DMS153 (cell line): ENCODE measurements at regions not wholly inside any gene's neighbourhood (a gene's known extent, or its start where the extent isn't known, plus 50 kb on each side); places are given as distances from the start of the nearest gene placed in this dataset.
"Not testable (repeated sequence)": the region's sequence is repeated elsewhere in the genome, so short reads cannot be mapped to it uniquely, and the experiment has no call there.

Experiments
- DNase-seq: peaks from one replicate; lab custom pipeline; 2025; lab: John Stamatoyannopoulos, UW

DNA sequence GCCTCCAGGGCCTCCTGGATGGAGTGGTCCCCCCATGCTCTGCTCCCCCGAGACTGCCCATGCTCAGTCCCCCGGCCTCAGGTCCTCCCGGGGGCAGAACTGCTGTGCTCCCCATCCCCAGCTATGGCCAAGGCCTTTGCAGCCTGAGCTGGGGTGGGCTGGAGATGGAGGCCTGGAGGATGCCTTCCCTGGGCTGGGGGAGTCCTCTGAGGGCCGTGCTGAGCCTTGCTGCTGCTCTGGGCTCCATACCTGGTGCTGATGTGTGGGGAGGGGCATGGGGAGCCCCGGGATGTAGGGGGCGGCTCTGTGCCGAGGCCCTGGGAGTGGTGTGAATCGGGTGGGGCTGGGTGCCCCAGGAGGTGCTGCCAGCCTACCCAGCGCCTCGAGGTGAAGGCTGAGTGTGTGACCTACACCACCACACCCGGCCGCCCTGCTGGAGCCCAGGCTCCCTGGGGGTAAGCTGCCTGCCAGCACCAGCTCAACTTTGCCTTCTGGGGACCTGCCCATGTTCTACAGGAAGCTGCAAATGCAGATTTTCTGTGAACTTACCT lies 109.5 kb downstream of the UNCX start:
- DNase-seq, result no peak

DNA sequence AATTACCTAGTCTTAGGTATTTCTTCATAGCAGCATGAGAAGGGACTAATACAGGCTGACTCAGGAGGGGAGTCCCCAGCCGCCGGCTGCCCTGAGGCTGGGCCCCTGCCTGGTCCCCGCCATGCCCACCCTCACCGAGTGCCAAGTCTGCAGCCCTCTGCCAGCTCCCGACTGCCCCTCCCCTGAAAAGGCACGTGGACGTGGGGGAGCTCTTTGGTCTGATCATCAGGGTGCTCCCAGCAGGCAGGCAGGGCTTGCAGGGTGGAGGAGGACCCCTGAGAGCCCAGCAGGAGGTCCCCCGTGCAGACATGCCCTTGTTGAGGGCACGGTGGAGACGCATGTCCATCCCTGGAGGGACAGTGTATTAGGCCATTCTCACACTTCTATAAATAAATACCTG lies 110.9 kb downstream of the UNCX start:
- no peak for DNase-seq

DNA sequence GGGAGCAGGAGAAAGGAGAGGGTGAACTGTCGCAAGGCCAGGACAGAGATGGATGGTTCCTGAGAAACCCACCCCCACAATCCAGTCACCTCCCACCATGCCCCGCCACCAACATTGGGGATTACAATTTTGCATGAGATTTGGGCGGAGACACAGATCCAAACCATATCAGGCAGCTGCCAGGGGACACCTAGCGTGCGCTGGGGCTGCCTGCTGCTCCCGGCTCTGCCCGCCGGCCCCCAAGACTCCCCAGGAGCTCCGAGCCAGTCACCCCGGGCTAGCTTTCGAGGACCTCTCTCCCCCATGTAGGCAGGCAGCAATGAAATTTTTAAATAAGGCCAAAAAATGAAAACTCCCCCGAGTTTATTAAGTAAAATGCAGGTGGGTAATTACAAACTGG lies 111.7 kb downstream of the UNCX start:
- DNase-seq, result no peak

DNA sequence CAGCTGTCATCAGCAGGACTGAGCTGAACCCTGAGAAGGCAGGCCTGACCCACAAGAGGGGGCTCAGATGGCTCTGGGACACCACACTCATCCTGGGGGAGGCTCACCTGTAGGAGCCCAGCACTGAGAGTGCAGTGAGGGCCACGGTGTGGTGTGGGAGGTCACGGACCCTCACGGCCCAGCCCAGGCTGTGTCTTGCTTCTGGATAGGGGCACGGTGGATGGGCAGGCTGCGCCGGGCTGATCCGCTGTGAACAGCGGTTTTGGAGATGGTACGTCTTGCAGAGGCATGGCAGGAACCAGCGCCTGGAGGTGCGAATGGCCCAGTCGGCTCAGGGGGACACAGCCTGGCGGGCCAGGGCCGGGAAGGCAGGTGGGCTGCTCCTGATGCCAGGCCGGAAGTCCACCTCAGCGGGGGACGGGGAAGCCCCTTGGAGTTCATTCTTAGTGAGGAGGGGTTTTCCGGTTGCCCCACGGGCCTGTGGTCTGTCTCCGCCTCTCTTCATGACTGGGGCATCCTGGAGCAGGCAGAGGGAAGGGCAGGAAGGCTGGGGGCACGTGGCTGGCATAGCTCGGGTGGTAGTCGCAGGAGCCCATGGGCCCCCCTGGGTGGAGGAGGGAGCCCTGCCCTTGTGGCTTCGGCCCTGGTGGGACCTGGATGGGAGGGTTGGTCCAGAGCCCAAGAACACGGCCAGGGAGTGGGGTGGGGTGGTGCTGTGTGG lies 112.5 kb downstream of the UNCX start:
- DNase-seq, result no peak

DNA sequence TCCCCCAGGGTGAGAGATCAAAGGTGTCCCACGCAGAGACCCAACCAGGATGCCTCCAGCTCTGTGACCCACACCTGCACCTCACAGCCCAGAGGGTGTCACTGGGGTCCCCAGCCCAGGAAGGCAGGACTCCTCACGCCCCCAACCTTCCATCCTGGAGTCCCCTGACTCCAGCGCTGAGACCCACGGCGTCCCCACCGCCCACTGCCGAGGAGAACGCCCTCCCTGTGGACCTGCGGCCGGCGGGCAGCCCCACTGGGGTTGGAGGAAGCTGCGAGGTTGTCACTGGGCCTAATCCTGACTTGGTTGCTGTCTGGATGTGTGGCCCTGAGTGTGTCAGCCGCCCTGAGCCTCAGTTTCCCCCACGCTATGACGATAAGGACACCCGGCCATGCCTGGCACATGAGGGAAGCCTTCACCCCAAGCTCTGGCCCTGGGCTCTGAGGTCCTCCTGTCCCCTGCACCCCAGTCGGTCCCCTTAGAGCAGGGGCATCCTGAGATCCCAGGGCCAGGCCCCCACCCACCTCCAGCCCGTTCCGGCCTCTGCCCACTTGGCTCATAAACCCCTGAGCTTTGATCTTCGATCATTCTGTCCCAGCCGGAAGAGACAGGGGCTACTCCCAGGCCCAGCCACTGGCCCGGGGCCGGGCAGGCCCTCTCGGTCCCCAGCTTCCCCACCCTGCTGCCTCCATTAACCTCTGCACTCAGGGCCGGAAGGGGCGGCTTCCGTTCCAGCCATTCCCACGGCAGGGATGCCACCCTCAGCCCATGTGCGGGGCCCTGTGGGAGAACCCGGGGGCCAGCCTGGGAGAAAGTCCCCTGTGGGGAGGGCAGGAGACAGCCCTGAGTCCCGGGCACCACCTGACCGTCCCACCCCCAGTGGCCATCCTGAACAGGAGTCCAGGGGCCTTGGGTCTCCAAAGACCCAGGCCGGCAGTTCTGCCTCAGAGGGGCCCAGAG lies 113.2 kb downstream of the MICALL2 start:
- no peak for DNase-seq

DNA sequence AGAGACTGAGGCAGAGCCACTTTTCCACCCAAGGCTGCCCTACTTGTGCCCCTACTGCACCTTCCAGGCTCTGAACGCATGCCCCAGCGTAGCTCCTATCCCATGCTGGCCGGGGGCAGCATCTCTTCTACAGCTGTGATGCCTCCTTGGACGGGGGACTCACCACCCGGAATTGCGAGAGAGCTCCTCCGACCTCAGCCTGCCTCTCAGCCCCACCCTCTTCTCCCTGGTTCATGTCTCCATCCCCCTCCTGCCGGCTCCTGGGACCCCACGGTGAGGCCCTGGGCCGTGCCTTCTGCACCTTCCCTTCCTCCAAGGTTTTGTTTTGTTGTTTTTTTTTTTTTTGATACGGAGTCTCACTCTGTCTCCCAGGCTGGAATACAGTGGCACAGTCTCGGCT lies 112.4 kb downstream of the MICALL2 start:
- no peak for DNase-seq

DNA sequence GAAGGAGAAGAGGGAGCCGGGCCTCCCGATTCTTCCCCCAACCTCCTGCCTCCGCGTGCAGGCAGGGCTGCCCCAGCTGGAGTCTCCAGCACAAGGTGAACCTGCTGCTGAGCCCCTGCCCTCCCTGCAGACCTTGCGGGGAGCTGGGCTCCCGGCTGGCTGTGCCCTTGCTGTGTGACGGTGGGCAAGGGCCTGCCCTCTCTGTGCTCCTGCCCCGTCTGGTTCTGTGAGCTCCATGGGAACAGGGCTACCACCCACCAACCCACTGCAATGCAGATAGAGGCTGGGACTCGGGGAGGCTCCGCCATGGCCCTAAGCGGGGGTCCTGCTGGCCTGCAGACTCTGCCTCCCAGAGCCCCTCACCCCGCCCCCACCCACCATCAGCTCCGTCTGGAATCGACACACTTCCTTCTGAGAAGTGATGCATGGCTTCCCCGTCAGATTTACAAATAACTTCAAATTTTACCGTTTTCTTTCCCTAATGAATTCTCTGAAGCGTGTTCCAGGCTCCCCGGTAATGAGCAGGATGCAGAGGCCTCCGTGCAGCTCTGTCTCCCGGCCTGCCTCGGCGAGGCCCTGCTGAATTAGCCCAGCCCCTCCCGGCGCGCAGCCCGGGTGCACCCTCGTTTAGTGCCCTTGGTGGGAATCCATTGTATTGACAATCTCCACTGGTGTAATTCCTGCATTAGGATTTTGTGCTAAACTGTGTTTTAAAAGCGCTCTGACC lies 111.0 kb downstream of the MICALL2 start:
- DNase-seq, result no peak

DNA sequence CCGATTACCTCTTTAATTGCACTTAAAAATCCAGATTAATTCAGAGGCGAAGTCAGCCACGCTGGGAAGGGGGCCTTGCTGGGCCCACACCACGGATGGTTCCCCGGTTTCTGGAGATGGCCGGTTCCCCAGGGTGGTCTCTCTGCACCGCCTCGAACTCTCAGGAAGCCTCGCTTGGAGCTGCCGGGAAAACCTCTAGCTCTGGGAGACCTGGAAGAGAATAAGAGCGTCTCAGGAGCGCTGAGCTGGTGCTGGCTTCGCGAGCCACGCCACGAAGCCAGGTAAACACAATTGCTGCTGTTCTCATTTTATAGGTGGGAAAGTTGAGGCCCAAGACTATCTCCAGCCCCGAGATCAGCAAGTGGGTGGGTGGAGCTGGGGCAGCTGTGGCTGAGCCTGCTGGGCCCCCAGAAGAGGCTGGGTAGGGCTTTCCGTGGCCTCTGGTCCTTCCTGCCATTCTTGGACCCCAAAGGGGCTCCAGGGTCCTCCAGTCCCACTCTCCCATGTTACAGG lies 110.4 kb downstream of the MICALL2 start:
- DNase-seq, result no peak

DNA sequence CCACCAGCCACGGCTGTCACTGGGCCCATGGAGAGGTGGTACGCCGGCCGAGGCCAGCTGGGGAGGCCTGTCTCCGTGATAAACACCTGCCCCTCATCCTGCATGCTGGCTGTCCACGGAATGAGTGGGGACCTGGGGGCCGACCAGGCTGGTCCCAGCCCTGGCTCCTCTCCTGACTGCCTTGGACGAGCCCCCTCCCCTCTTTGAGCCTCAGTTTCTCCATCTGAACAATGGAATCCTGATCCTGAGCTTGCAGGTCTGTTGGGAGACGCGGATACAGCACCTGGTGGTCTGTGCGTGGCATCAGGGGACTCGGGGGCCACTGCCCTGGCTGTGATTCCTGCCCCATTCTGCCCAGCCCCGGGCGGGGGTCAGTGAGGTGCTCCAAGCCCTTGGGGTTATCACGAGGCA lies 109.9 kb downstream of the MICALL2 start:
- no peak for DNase-seq

DNA sequence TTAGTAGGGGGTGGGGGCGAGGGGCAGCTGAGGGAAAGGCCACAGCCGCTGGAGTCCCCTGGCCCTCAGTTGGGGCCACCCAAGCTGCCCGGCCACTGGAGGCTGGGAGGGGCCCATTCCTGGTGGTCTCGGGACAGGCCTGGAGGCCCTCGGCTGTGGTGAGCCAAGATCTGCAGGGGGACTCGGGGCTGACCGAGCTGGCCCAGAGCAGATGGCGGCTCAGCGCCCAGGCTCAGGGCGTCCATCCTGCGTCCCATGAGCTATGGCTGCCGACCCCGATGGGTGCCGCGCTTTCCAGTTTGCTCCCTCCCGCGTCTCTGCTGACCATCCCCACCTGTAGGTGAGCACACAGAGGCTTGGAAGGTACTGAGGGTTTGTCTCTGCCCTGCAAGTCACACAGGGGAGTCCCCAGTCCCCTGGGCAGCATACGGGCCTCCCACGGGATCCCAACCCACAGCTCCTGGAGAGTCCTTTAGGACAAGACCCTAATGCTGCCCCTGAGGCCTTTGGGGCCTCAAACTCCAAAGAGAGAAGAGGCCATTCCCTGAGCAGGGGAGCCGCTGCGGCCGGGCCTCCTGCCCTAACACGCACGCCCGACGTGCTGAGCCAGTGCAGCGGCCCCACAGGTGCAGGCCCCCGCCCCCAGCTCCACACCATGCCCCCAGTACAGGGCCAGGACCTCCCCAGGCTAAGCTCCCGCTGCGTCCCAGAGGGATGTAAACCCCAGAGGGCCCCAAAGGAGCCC lies 107.2 kb downstream of the MICALL2 start:
- no peak for DNase-seq

DNA sequence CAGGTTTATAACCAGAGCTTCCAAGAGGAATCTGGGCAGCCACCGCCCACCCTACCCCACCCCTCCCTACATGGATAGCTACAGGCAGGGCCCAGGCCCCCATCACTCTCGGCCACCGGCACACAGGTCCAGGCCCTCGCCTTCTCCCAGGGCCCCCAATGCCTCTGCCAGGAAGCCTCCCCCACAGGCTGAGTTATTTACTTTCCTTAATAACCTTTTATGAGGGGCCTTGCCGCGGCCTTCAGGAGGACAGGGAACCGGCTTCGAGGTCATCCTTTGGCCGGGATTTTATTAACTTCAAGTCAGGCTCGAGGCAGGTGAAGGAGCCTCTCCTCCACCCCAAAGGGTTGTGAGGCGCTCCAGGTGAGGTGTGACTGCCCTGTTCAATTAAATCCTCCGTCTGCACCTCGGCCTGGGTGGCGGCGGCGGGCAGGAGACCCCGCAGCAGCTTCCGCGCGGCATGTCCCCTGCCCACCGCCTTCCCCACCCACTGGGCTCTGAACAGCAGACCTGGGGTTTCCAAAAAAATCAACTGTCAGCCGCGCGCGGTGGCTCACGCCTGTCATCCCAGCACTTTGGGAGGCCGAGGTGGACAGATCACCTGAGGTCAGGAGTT lies 106.5 kb downstream of the MICALL2 start:
- no peak for DNase-seq

DNA sequence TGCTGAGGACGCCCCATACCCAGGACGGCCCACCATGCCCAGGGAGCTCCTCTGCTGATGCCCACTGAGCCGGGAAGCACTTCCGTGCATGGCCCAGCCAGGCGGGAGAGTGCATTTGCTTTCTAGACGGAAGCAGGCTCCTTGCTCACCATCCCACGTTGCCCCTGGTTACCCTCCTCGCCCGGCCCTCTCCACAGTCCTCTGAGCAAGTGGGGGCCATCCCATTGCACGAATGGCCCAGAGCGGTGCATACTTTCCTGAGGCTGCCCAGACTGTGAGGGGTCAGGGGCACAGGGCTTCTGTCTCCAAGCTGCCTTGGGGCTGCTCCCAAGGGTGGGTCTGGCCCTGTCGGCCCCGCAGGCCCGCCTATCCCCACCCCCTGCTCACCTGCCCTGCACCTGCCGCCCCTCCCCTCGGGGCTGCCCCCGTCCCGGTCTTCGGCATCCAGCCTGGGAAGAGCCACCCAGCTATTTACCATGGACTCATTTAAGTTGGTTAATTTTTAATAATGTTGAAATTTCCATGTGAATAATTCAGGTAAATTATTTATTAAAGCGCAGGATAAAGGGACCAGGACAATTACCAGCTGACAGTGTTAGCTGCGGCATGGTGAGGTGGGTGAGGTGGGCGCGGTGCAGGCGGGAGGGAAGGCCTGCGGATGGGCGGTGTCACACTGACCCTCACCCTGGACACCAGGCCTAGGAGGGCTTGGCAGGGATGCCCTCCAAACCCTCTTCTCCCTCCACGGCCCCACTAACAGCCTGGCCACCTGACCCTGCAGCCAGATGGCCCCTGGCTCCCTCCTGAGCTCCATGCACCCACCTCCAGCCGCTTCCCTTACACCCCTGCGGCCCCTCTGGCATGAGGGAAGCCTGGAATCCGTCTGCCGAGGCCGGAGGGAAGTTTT lies 104.4 kb downstream of the MICALL2 start:
- no peak for DNase-seq

DNA sequence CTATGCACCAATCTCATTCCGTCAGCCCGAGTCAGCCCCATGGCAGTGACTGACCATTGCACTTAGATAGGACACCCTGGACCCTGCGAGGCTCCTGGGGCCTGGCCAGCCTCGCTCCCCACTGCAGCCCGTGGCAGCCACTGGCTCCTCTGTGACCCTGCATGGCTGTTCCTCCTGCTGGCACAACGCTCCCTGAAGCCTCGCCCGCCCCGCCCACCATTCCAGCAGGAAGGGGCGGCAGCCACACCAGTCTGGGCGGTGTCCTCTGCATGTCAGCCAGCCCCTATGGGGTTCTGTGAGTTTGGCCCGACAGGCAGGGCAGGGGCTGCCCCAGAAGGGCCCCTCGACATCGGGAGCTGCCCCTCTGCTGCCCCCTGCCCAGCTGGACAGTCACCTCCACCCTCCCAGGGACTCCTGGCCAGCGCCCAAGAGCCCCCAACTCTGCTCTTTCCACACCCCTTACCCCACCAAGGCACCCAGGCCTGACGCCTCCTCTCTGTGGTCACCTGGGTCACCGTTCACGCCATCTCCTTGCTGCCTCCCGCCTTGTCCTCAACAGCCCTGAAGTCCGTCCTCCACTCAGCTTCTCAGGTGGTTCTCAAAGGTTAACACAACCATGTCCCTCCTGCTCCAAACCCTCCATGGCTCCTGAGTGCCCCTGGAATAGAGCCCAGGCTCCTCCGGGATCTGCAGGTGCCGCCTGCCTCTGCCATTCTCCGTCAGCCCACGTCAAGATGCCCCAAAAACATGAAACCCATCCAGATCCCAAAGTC lies 103.5 kb downstream of the MICALL2 start:
- no peak for DNase-seq

DNA sequence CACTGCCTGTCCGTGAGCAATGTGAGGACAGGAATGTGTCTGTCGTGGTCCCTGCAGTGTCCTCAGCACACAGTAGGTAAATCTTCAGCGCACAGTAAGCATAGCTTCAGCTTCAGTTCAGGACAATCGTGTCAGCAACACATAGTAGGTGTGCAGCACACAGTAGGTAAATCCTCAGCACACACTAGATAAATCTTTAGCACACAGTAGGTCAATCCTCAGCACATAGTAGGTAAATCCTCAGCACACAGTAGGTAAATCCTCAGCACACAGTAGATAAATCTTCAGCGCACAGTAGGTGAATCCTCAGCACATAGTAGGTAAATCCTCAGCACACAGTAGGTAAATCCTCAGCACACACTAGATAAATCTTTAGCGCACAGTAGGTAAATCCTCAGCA lies 102.4 kb downstream of the MICALL2 start:
- not testable (repeated sequence) for DNase-seq

DNA sequence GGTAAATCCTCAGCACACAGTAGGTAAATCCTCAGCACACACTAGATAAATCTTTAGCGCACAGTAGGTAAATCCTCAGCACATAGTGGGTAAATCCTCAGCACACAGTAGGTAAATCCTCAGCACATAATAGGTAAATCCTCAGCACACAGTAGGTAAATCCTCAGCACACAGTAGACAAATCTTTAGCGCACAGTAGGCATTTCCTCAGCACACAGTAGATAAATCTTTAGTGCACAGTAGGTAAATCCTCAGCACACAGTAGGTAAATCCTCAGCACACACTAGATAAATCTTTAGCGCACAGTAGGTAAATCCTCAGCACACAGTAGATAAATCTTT lies 102.0 kb downstream of the MICALL2 start:
- not testable (repeated sequence) for DNase-seq

DNA sequence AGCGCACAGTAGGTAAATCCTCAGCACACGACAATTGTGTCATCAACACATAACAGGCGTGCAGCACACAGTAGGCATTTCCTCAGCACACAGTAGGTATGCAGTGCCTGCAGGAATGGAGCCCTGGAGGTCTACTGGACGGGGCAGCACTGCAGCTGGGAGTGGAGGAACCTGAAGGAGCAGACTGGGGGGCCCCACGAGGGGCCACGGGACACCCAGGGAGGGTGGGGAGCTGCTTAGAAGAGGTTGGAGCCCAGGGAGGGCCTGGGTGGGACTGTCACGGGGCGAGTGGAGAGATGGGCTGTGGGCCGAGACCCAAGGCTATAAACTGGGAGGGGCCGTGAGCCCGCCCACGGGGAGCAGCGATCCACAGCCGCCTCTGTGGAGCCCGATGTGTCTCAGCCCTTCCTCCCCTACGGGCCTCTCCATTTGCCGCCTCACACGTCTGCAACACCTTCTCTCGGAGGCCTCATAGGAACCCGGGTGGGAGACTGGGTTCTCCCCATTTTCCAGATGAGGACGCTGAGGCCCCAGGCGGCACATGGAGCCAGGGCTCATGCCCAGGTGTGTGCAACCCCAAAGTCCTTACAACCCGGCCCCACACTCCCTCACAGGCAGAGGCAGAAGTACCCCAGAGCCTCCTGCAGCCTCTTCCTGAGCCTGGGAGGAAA lies 101.5 kb downstream of the MICALL2 start:
- DNase-seq, result no peak

DNA sequence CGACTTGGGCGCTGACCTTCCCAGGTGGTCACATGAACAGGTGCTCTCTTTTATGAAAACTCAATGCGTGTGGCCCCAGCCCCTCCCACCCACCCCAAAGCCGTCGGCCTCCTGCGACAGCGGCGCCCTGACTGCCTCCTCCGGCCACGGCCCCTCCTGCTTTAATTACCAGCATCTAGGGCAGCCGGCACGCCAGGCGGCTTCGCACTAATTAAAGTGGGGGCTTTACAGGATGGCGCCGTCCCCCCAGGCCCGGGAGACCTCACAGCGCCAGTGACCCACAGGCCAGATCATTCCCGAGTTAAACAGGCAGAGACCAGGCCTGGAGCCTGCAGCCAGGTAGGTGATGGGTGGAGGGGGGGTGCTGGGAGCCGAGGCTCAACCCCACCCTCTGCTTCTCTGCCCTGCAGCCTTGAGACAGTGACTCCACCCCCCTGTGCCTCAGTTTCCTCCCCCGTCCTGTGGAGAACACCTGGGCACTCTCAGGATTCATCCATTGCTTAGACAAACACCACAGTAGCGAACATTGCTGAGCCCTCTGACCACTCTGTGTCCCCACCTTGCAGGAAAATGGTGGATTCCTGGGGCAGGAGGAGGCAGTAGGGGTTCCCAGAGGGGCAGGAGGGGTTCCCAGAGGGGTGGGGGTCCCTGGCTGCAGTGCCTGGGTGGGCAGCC lies 100.8 kb downstream of the MICALL2 start:
- DNase-seq, result no peak

DNA sequence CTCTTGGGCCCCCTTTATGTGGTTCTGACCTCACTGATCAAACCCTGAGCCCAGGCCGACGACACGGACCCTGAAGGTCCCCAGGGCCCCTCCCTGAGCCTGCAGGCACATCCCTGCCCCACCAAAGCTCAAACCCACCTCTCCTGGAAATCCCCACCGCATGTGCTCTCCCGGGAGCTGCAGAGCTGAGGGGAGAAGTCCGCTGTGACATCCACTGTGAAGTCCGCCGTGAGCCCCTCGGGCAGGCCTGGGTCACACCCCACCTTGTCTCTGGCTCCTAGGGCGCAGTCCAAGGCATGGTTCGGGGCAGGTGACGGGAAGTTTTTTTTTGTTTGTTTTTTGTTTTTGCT lies 100.2 kb downstream of the MICALL2 start:
- no peak for DNase-seq
